ENCODE measurements at regions not wholly inside any gene's neighbourhood (a gene's known extent, or its start where the extent isn't known, plus 50 kb on each side); places are given as distances from the start of the nearest gene placed in this dataset.

DNA sequence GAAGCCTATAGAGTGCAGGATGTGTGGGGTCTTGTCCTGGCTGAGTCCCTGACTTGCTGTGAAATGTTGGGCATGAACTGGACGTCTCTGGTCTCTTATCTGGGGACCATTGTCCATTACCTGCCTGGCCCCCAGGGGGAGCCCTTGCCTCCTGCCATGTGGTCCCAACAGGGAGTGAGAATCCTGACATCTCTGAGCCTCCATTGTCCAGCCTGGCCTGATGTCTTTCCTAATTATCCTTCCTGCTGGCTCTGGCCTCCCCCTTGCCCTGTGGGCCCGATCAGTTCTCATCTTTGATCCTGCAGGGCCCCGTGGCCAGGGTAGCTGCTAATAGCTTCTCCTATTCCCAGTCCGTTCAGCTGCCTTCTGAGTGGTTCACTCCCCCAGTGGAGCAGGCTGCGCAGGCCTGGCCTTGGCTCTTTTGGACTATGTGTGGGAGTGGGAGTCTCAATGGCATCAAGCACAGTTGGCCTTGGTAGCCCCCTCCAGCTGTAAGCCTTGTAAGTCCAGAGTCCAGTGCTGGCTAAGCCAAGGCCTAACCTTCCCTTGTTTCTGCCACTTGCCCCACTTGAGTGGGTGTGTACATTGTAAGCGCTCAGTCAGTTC, 77.9 kb upstream of the RALY start:
- TF ChIP-seq, protein P1, sequence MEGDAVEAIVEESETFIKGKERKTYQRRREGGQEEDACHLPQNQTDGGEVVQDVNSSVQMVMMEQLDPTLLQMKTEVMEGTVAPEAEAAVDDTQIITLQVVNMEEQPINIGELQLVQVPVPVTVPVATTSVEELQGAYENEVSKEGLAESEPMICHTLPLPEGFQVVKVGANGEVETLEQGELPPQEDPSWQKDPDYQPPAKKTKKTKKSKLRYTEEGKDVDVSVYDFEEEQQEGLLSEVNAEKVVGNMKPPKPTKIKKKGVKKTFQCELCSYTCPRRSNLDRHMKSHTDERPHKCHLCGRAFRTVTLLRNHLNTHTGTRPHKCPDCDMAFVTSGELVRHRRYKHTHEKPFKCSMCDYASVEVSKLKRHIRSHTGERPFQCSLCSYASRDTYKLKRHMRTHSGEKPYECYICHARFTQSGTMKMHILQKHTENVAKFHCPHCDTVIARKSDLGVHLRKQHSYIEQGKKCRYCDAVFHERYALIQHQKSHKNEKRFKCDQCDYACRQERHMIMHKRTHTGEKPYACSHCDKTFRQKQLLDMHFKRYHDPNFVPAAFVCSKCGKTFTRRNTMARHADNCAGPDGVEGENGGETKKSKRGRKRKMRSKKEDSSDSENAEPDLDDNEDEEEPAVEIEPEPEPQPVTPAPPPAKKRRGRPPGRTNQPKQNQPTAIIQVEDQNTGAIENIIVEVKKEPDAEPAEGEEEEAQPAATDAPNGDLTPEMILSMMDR (conservative IDR thresholded peaks at IDR 0.05; ENCODE audit: low read depth, low read length): peak; percentile 73
- no peak overlapping the region for H3K4me3 ChIP-seq (ENCODE audit: low read length)
- DNase-seq (ENCODE audit: low read depth): no peak

DNA sequence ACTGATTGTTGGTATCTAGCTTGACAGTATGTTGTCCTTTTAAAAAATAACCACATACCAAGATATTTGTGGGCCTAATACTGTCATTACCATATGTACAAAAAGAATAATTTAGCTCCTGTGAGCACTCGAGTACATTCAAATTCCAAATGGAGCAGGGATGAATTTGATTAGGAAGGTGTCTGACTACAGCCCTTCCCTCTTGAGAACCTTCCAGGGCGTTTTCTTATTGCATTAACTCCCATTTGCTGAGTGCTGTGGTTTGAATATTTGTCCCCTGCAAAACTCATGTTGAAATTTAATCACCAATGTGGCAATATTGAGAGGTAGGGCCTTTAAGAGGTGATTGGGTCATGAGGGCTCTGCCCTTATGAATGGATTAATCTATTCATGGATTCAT, 76.9 kb upstream of the RALY start:
- TF ChIP-seq, protein P1 (conservative IDR thresholded peaks at IDR 0.05; ENCODE audit: low read depth, low read length): no peak
- no peak for DNase-seq (ENCODE audit: low read depth)
- no peak overlapping the region for H3K4me3 ChIP-seq (ENCODE audit: low read length)

DNA sequence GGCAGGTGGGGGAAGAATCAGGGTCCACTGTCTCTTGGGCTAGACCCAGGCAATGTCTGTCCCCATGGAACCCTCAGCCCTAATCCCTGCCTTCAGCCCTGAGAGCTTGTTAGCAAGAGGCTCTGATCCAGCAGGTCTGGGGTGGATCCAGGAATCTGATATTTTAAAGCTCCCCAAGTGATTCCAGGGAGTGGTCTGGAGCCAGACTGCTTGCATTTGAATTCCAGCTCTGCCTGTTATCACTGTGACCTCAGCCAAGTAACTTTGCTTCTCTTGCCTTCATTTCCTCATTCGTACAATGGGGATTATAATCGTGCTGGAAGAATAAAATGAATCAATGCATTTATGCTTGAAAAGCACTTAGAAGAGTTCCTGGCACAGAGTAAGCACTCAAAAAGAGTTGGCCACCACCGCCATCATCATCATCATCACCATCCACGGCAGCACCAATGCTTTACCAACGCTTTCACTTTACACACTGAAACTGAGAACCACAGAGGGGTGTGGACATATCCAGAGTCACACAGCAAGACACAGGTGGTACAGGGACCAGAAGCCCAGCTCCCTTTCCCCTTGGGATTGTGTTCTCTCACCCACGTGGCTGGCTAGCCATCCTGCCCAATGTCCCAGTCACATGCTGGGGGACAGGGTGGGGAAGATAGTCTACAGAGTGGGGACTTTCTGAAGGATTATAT, 75.7 kb upstream of the RALY start:
- no peak for DNase-seq (ENCODE audit: low read depth)
- H3K4me3 ChIP-seq (ENCODE audit: low read length): no peak overlapping the region
- TF ChIP-seq, protein P1 (conservative IDR thresholded peaks at IDR 0.05; ENCODE audit: low read depth, low read length): no peak

DNA sequence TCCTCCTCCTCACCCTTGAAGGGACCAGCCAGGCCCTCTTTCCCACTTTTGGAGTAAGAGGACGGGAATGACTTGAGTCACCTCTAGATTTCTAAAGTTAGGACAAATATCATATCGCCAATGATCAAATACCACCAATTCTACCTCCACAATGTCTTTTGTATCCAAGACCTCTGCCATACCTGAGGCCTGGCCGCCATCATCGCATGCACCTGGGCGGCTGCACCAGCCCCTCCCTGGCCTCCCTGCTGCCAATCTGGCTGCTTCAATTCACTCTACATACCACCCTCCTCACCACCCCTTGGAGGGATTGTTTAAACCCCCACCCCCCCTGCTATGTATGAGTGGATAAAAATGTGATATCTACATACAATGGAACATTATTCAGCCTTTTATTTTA, 75.0 kb upstream of the RALY start:
- TF ChIP-seq, protein P1 (conservative IDR thresholded peaks at IDR 0.05; ENCODE audit: low read depth, low read length): no peak
- DNase-seq (ENCODE audit: low read depth): no peak
- no peak overlapping the region for H3K4me3 ChIP-seq (ENCODE audit: low read length)

DNA sequence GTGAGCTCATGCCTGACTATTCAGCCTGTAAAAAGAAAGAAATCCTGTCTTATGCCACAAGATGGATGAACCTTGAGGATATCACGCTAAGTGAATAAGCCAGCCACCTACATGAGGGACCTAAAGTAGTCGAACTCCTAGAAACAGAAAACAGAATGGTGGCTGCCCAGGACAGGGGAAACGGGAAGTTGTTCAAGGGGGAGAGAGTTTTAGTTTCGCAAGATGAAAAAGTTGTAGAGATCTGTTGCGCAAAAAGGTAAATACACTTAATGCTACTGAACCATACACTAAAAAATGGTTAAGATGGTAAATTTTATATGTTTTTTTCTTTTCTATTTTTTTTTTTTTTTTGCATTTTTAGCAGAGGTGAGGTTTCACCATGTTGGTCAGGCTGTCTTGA, 74.1 kb upstream of the RALY start:
- TF ChIP-seq, protein P1 (conservative IDR thresholded peaks at IDR 0.05; ENCODE audit: low read depth, low read length): no peak
- H3K4me3 ChIP-seq (ENCODE audit: low read length): no peak overlapping the region
- DNase-seq (ENCODE audit: low read depth): no peak

DNA sequence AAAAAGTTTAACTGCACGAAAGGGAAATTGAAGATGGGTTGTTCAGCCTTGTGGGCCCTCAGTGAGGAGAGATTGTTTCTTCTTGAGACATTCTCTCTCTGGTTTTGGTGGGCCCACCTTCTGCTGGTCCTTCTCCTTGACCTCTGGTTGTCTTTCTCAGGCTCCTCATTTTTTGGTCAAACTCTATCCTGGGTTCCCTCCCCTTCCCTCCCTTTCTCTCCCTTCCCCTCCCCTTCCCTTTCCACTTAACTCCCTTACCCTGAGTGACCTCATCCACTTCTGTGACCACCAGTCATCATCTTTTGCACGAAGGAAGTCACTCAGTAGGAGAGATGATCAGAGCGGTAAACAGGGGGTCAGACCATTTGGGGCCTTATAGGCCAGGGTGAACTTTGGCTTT, 71.5 kb upstream of the RALY start:
- H3K4me3 ChIP-seq (ENCODE audit: low read length): no peak overlapping the region
- TF ChIP-seq, protein P1 (conservative IDR thresholded peaks at IDR 0.05; ENCODE audit: low read depth, low read length): no peak
- no peak for DNase-seq (ENCODE audit: low read depth)

DNA sequence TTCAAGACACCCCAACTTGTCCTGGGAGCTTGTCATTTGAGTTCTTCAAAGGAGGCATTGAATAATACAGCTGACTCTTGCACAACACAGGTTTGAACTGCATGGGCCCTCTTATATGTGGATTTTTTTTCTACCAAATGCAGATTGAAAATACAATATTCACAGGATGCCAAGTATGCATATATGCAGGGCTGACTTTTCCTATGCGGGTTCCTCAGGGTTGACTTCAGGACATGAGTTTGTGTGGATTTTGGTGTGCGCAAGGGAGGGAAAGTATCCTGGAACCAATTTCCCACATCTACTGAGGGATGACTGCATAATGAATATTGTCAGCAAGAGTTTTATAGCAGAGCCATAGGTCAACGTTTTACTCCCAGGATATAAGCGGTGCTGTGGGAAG, 70.0 kb upstream of the RALY start:
- no peak overlapping the region for H3K4me3 ChIP-seq (ENCODE audit: low read length)
- DNase-seq (ENCODE audit: low read depth): no peak
- TF ChIP-seq, protein P1 (conservative IDR thresholded peaks at IDR 0.05; ENCODE audit: low read depth, low read length): no peak

All from retinal pigment epithelial cell (primary cell).